ENCODE measurements at regions not wholly inside any gene's neighbourhood (a gene's known extent, or its start where the extent isn't known, plus 50 kb on each side); places are given as distances from the start of the nearest gene placed in this dataset.

DNA sequence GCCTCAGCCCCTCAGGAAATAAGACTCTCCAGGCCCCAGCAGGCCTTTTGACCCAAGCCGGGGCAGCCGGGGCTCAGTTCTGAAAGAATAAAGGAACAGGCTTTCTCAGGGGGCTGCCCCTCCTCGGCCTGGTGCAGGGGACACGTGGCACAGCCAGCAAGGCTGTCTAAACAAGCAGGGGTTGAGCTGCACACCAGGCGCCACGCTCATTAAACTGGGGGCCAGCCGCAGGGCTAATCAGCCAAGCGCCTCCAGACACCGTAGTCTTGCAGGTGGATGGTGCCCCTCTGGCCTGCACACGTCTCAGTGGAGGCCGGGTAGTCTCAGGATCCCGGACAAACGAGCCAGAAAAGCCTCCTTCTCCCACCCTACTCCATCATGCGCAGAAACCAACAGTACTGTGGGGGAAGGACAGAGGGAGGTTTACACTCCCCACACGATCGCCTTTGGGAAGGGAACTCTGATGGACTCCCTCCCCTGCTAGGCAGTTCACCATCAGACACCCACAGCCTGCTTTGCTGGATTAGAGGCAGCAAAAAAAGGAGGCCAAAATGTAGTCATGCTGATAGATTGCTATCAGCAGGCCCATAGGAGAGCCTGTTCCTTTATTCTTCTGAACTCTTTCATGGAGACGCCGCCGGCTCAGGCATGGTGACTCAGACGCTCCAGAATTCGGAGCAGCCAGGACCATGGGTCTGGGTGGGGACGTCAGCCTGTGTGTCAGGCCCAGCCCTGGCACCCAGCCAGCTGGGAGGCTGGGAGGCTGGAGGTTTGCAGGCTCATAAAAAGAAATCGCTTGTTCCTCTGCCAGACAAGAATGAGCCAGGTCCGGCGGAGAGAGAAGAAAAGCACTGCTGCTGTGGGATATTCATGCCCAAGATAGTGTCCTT lies 342.4 kb downstream of the BCOR start:
- no peak for DNase-seq

DNA sequence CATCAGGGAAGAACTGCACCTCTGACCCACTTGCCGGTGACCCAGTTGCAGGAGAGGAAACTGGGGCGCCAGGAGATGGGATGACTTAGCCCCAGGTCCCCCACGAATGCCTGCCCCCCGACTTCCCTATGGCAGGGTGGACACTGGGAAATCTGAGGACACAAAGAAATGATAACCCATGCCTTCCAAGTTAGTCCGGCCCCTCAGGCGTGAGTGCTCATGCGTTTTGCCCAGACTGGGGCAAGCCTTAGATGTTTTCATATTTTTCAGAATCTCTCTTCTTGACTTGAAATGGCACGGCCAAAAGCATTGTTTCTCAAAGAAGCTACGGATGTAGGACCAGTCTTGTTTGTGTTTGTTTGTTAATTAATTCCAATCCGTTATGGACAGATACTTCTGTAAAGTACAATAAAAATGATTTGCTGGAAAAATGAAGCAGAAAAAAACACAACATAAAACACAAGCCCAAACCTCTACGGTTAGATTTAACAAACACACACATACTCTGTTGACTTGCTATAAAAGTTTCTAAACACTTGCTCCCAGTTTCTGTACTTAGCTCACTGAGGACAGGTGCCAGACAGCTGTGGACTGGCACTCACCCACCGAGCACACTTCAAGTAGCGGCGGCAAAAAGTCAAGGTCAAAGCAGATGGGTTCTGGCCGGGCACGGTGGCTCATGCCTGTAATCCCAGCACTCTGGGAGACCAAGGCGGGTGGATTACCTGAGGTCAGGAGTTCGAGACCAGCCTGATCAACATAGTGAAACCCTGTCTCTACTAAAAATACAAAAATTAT lies 341.5 kb downstream of the BCOR start:
- no peak for DNase-seq

DNA sequence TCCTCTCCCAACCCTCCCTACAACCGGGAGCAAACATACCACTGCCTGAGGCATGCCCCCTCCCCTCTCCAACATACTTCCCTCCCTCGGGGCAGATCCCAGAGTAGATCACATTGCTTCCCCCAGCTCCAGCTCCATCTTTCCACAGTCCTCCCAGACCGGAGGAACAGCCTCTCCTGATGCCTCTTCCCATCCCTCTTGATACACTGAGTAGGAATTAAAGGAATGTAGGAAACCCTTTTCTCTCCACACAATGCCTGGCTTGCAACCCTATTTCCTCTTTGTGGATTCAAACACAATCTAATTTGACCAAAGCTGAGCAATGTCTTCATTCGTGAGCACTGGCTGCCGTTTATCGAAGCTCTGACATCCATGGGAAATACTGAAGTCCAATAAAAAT lies 339.8 kb downstream of the BCOR start:
- no peak for DNase-seq

DNA sequence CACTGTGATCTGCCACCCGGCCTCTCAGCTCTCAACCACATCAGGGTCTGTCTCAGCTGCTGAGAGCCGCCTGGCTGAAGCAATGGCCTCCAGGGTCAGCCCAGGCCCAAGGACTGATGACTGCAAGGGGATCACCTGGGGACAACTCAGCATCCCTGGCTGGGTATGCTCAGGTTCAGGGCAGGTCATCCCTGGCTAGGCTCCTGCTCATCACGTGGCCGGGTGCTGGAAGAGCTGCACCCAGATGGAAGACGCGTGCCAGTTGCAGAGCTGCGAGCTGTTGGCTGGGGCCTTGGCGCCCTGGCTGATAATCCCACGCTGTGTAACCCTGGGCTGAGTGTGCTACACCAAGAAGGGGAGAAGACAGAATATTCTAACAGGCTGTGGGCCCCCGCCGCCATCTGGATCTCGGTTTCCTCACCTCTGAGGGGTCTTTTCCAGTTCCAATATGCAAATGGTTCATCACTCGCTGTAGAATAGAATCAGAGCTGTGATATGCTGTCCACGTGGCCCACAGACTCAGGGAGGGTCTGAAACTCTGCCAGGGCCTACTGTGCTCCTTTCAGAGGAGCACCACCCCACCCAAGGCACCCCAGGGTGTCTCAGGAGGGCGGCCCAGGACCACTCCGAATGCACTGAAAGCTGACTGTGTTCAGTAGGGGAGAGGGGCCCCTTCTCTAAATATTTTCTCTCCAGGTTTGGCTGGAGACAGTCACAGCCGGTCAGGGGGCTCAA lies 338.8 kb downstream of the BCOR start:
- no peak for DNase-seq

GRCh38 chrX:39759526-39760224 lies 338.1 kb downstream of the BCOR start:
- no peak for DNase-seq

- DNase-seq = no peak
These were observed 336.8 kb downstream of the BCOR start for GRCh38 chrX:39760930-39761329.

GRCh38 chrX:39762266-39762841 lies 335.4 kb downstream of the BCOR start:
- DNase-seq = no peak

- DNase-seq = no peak
These were observed 333.3 kb downstream of the BCOR start for GRCh38 chrX:39764441-39764914.

- no peak for DNase-seq
These were observed 332.4 kb downstream of the BCOR start for GRCh38 chrX:39765327-39765726.

- DNase-seq = peak; percentile 46
These were observed 331.6 kb downstream of the BCOR start for GRCh38 chrX:39766085-39766726.

GRCh38 chrX:39766855-39767254 lies 330.9 kb downstream of the BCOR start:
- DNase-seq = no peak

- DNase-seq = no peak
These were observed 330.3 kb downstream of the BCOR start for GRCh38 chrX:39767446-39767845.

GRCh38 chrX:39769748-39770147 lies 328.0 kb downstream of the BCOR start:
- no peak for DNase-seq

GRCh38 chrX:39771089-39771488 lies 326.7 kb downstream of the BCOR start:
- no peak for DNase-seq

- DNase-seq = peak; percentile 62
These were observed 325.5 kb downstream of the BCOR start for GRCh38 chrX:39772057-39772832.

- DNase-seq = no peak
These were observed 324.6 kb downstream of the BCOR start for GRCh38 chrX:39773150-39773549.

DNA sequence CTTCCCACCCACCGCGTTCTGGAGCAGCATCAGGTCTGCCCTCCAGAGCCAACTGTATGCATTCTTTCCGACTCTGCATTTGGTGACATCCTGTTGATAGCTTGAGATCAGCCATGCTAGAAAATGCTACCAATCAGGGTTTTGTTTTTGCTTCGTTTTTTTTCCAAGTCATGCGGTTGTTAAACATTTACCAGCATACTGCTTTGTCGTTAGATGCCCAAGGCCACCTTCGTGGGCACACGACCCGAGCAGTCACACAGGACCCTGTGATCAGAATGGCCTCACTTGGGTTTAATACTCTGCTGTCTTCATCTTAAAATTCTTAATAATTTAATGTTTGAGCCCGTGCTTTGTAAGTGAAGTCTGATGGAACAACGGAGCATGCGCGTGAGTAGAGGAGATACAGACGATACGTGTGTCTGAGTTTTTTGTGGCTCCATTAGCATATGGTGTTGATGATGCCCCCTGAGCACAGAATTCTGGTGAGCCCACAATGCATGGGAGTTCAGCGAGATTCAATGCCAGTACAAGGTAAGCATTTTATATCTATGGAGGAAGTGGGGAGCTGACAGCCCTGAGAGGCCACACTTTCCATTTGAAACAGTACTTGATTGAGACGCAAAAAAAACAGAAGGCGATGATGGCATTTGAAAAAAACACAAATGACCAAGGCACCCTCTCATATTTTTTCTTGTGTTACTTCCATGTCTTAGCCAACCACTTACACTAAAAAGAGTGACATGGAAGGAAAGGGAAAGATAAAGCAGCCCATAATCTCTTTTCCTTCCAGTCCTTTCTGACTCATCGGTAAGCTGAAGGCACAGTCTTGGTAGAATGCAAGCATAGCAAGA lies 323.6 kb downstream of the BCOR start:
- peak; percentile 39 for DNase-seq

- DNase-seq = no peak
These were observed 322.9 kb downstream of the BCOR start for GRCh38 chrX:39774774-39775328.

- no peak for DNase-seq
These were observed 320.1 kb downstream of the BCOR start for GRCh38 chrX:39777623-39778025.
